Right cardiac atrium (tissue), 5 donors: ENCODE measurements at regions not wholly inside any gene's neighbourhood (a gene's known extent, or its start where the extent isn't known, plus 50 kb on each side); places are given as distances from the start of the nearest gene placed in this dataset.
A peak's percentile ranks its signal among the peaks of the same experiment; 100 is the strongest.
"Not testable (repeated sequence)": the region's sequence is repeated elsewhere in the genome, so short reads cannot be mapped to it uniquely, and the experiment has no call there.

ENCODE experiments used
- ATAC-seq, 2 donors: fragments of 200-7000 bp; cut with Tn5 transposase; one replicate each; pipeline versions ENCODE4 v1.8.0 to v1.9.1; 2020; ENCODE audit warnings: moderate library complexity in 2 of 2, mild to moderate bottlenecking in 1 of 2
- DNase-seq, 3 donors: peaks; one replicate each; pipeline ENCODE4 v3.0.0-alpha.2; 2020
- H3K27ac ChIP-seq: one replicate; pipeline ENCODE4 v1.5.1; 2013; ENCODE audit warnings: mild to moderate bottlenecking, low read length, control low read depth, moderate library complexity
- H3K27me3 ChIP-seq: one replicate; pipeline ENCODE4 v1.6.1; 2013; ENCODE audit not compliant: control insufficient read depth, insufficient read depth
- H3K4me1 ChIP-seq: one replicate; pipeline ENCODE4 v1.6.1; 2013; ENCODE audit warnings: low read length; ENCODE audit not compliant: control insufficient read depth, insufficient read depth
- H3K4me3 ChIP-seq: one replicate; pipeline ENCODE4 v1.5.1; 2013; ENCODE audit warnings: low read length, control low read depth
- H3K9me3 ChIP-seq: one replicate; pipeline ENCODE4 v1.6.1; 2013; ENCODE audit warnings: low read length; ENCODE audit not compliant: control insufficient read depth
- WGBS: extraction: QIAGEN DNeasy Blood & Tissue Kit; methylation state at CpG from one replicate; pipeline ENCODE4 v1.1.7; 2013; 5-methylcytosine and 5-hydroxymethylcytosine counted together
- intact Hi-C, 4 donors: fragments of 100-400 bp; cut with DNase I; formaldehyde crosslinking; loops; one replicate each; pipeline versions ENCODE4 v1.11.0 to v1.14.0; 2022 to 2023
- donor health status: healthy with polysubstance abuse.
- donor health status: DM: no; HTN: yes; CAD: no.
- donor health status: DM: no; HTN: no; CAD: no.
- donor health status: DM: no; HTN: yes; CAD: no; lungs with severe emphysema.
- donor health status: DM: yes; HTN: yes; CAD: no.

DNA sequence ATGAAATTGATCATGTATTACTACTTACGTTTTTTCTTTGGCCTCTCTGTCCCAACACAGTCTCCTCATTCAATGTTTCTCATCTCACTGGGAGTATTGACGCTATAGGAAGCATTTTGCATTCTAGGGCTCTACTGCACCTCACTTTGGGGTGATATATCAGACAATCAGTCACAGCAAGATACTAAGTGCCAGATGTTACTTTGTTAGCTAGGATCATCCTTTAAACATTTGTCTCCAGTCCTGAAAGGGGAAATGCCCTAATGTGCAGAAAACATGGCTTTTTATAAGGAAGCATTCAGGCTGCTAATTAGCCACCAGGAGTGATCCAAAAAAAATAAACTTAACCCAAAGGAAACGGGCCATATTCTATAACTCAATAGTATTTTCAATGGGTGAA lies 409.1 kb downstream of the RWDD3 start:
- intact Hi-C loops, result no loop called here
- no peaks in the 10 kb centered on the region for H3K9me3 ChIP-seq
- no peaks in the 10 kb centered on the region for H3K4me1 ChIP-seq
- no peak for DNase-seq
- H3K27ac ChIP-seq, result no peak overlapping the region
- no peak overlapping the region for H3K4me3 ChIP-seq
- 74% methylated on average over 3 of the region's 3 CpGs for WGBS
- H3K27me3 ChIP-seq, result no peaks in the 10 kb centered on the region
- ATAC-seq, result no peak

GRCh38 chr1:95645126-95645525 lies 411.1 kb downstream of the RWDD3 start:
- H3K4me1 ChIP-seq, H3K9me3 ChIP-seq, H3K27me3 ChIP-seq, DNase-seq, ATAC-seq, H3K27ac ChIP-seq, intact Hi-C loops, H3K4me3 ChIP-seq: not testable (repeated sequence)
- 86% methylated on average over 6 of the region's 6 CpGs for WGBS

GRCh38 chr1:95650631-95651030 lies 416.6 kb downstream of the RWDD3 start:
- H3K4me1 ChIP-seq, result no peaks in the 10 kb centered on the region
- WGBS, result 93% methylated on average over 3 of the region's 3 CpGs
- H3K4me3 ChIP-seq, result no peak overlapping the region
- ATAC-seq (no peak), DNase-seq (no peak)
- no peaks in the 10 kb centered on the region for H3K27me3 ChIP-seq
- intact Hi-C loops, result no loop called here
- H3K9me3 ChIP-seq, result no peaks in the 10 kb centered on the region
- H3K27ac ChIP-seq, result no peak overlapping the region

- H3K27ac ChIP-seq, result no peak overlapping the region
- H3K9me3 ChIP-seq, result no peaks in the 10 kb centered on the region
- H3K4me1 ChIP-seq, result no peaks in the 10 kb centered on the region
- WGBS, result 82% methylated on average over 8 of the region's 8 CpGs
- ATAC-seq (no peak), DNase-seq (no peak)
- no peaks in the 10 kb centered on the region for H3K27me3 ChIP-seq
- intact Hi-C loops, result no loop called here
- H3K4me3 ChIP-seq, result no peak overlapping the region
Observed at GRCh38 chr1:95652423-95652965, 418.5 kb downstream of the RWDD3 start.

DNA sequence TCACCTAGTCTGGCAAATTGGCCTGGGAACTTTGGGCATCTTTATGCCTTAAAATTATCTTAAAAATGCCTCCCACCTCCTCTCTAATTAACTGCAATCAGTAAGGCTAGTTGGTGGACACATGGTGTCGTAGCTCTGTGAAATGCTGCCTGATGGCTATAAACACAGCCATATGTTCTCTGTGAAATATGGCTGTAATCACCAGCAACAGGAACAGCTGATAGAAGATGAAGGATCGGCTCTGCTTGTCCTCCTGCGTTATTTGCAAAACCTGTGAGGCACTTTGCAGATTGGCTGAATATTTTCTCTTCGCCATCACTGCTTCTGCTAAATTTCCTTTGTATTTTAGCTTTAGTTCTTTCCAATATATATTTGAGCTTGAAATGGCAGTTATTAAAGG lies 419.6 kb downstream of the RWDD3 start:
- intact Hi-C loops, result no loop called here
- ATAC-seq, result no peak
- H3K4me1 ChIP-seq, result no peaks in the 10 kb centered on the region
- WGBS, result 59% methylated on average over 4 of the region's 4 CpGs
- no peaks in the 10 kb centered on the region for H3K27me3 ChIP-seq
- H3K9me3 ChIP-seq, result no peaks in the 10 kb centered on the region
- no peak for DNase-seq
- no peak overlapping the region for H3K4me3 ChIP-seq
- no peak overlapping the region for H3K27ac ChIP-seq

GRCh38 chr1:95655321-95656020 lies 421.5 kb downstream of the RWDD3 start:
- no peaks in the 10 kb centered on the region for H3K9me3 ChIP-seq

DNA sequence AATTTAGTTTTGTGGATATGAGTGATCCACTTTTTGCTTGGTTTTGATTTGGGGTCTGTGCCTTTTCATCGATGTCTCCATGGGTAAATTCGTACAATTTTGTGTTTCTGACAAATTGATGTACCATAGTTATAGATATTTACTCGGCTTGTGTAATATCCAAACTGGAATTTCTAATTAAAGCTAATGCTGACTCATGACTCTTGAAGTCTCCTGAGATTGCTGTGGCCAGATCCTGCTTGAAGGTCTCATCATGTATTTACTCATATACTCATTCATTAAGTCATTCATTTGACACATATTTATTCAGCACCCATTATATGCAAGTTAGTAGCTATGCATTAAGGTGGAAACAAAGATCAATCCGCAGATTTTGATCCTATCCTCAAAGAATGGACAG lies 423.2 kb downstream of the RWDD3 start:
- no peaks in the 10 kb centered on the region for H3K9me3 ChIP-seq
- no peak for DNase-seq
- 84% methylated on average over 4 of the region's 4 CpGs for WGBS

More at GRCh38 chr1:95655321-95656020, 421.5 kb downstream of the RWDD3 start:
- Histone ChIP-seq H3K27ac (no peak overlapping the region), H3K4me1 (no peaks in the 10 kb centered on the region), H3K4me3 (no peak overlapping the region), H3K27me3 (no peaks in the 10 kb centered on the region)
- intact Hi-C loops, result no loop called here
- DNase-seq (no peak), ATAC-seq (no peak)
- WGBS, result 68% methylated on average over 7 of the region's 7 CpGs

DNA sequence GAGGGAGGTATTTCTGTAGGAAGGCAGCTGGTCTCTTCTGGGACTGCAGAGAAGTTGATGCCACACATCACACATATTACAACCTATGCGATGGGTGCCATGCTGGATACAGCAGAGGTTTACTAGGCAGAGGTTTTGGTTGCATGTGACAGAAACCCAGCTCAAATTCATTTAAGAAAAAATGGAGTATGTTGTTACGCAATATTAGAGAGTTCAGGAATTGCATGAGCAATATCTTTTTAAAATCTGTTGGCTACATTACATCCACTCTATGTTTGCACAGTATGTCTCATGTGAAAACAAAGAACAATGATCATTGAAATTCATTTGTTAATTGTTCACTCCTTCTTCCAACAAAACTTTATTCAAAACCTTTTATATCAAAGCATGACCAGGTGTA lies 425.2 kb downstream of the RWDD3 start:
- Histone ChIP-seq H3K27ac (no peak overlapping the region), H3K4me1 (no peaks in the 10 kb centered on the region), H3K27me3 (no peaks in the 10 kb centered on the region), H3K4me3 (no peak overlapping the region), H3K9me3 (no peaks in the 10 kb centered on the region)
- DNase-seq (no peak), ATAC-seq (no peak)
- WGBS, result 95% methylated on average over 2 of the region's 2 CpGs
- intact Hi-C loops, result no loop called here

More for the DNA sequence above, 423.2 kb downstream of the RWDD3 start:
- Histone ChIP-seq H3K4me1 (no peaks in the 10 kb centered on the region), H3K4me3 (no peak overlapping the region), H3K27me3 (no peaks in the 10 kb centered on the region), H3K27ac (no peak overlapping the region)
- ATAC-seq, result no peak
- intact Hi-C loops, result no loop called here

- WGBS, result 68% methylated on average over 4 of the region's 4 CpGs
- Histone ChIP-seq H3K9me3 (no peaks in the 10 kb centered on the region), H3K27me3 (no peaks in the 10 kb centered on the region), H3K27ac (no peak overlapping the region), H3K4me1 (no peaks in the 10 kb centered on the region), H3K4me3 (no peak overlapping the region)
- ATAC-seq, result no peak
- DNase-seq, result no peak
- intact Hi-C loops, result no loop called here
Observed at GRCh38 chr1:95659588-95659987, 425.6 kb downstream of the RWDD3 start.

- ATAC-seq (peak in 1 of 2 donors; percentile 69), DNase-seq (no peak)
- Histone ChIP-seq H3K4me3 (no peak overlapping the region), H3K9me3 (no peaks in the 10 kb centered on the region), H3K27me3 (no peaks in the 10 kb centered on the region), H3K4me1 (no peaks in the 10 kb centered on the region), H3K27ac (no peak overlapping the region)
- intact Hi-C loops, result no loop called here
- 48% methylated on average over 2 of the region's 2 CpGs for WGBS
Observed at GRCh38 chr1:95660736-95661135, 426.7 kb downstream of the RWDD3 start.

GRCh38 chr1:95663530-95663929 lies 429.5 kb downstream of the RWDD3 start:
- H3K27ac ChIP-seq, H3K4me3 ChIP-seq, DNase-seq, ATAC-seq, H3K4me1 ChIP-seq, intact Hi-C loops, H3K9me3 ChIP-seq, H3K27me3 ChIP-seq: not testable (repeated sequence)
- WGBS, result 93% methylated on average over 8 of the region's 8 CpGs

- no peak overlapping the region for H3K4me3 ChIP-seq
- DNase-seq (no peak), ATAC-seq (no peak)
- no peaks in the 10 kb centered on the region for H3K9me3 ChIP-seq
- no peaks in the 10 kb centered on the region for H3K4me1 ChIP-seq
- no peaks in the 10 kb centered on the region for H3K27me3 ChIP-seq
- intact Hi-C loops, result no loop called here
- 81% methylated on average over 3 of the region's 3 CpGs for WGBS
- no peak overlapping the region for H3K27ac ChIP-seq
Observed at GRCh38 chr1:95668165-95668564, 434.2 kb downstream of the RWDD3 start.
